Activated B cell treated with CpG ODN at 0.5 μM for 24 hours (primary cell): ENCODE measurements at regions not wholly inside any gene's neighbourhood (a gene's known extent, or its start where the extent isn't known, plus 50 kb on each side); places are given as distances from the start of the nearest gene placed in this dataset.

Experiments
- ATAC-seq: fragments of 200-7000 bp; cut with Tn5 transposase; one replicate; pipeline ENCODE4 v1.10.0; 2021; ENCODE audit warnings: low read depth, mild to moderate bottlenecking, moderate library complexity
- CTCF ChIA-PET: fragments of 350-600 bp; sonication (Branson Sonifier 250); formaldehyde crosslinking; loops from one replicate; lab custom pipeline; 2021; ENCODE audit warnings: antibody characterized with exemption; lab: Charles Lee
- POLR2A ChIA-PET: fragments of 350-600 bp; sonication (Branson Sonifier 250); formaldehyde crosslinking; loops from one replicate; lab custom pipeline; 2021; ENCODE audit warnings: antibody characterized with exemption; lab: Charles Lee
- DNase-seq: peaks from one replicate; pipeline ENCODE4 v3.0.0; 2022
- H3K27ac Mint-ChIP-seq: one replicate; pipeline ENCODE4 v1.8.0; 2020; ENCODE audit warnings: mixed read lengths
- H3K27me3 Mint-ChIP-seq: one replicate; pipeline ENCODE4 v1.8.0; 2021; ENCODE audit warnings: mixed read lengths
- H3K36me3 Mint-ChIP-seq: one replicate; pipeline ENCODE4 v1.8.0; 2021; ENCODE audit warnings: low read depth, mixed read lengths
- H3K4me1 Mint-ChIP-seq: one replicate; pipeline ENCODE4 v1.8.0; 2021; ENCODE audit warnings: mixed read lengths
- H3K4me3 Mint-ChIP-seq: one replicate; pipeline ENCODE4 v1.8.0; 2020; ENCODE audit warnings: mild to moderate bottlenecking, mixed read lengths
- H3K9me3 Mint-ChIP-seq: one replicate; pipeline ENCODE4 v1.8.0; 2020; ENCODE audit warnings: mixed read lengths
- CTCF ChIP-seq: fragments of 200-600 bp; IDR thresholded peaks from one replicate; pipeline ENCODE4 v1.8.0; 2022; ENCODE audit warnings: antibody characterized with exemption, mild to moderate bottlenecking
- intact Hi-C: fragments of 100-400 bp; cut with micrococcal nuclease; formaldehyde crosslinking; loops from one replicate; pipeline ENCODE4 v1.15.1; 2024

GRCh38 chr2:118665784-118666529 lies 181.5 kb downstream of the EN1 start:
- ChIA-PET POLR2A (no interaction called here), CTCF (no interaction called here)
- ATAC-seq (no peak), DNase-seq (no peak)
- no peak for TF ChIP-seq CTCF
- intact Hi-C loops = no loop called here
- no peaks in the 10 kb centered on the region for H3K27me3 Mint-ChIP-seq
- H3K4me3 Mint-ChIP-seq = no peak overlapping the region
- no peaks in the 10 kb centered on the region for H3K36me3 Mint-ChIP-seq
- H3K9me3 Mint-ChIP-seq = no peaks in the 10 kb centered on the region
- H3K4me1 Mint-ChIP-seq = no peaks in the 10 kb centered on the region
- no peak overlapping the region for H3K27ac Mint-ChIP-seq

- ATAC-seq (no peak), DNase-seq (no peak)
- Mint-ChIP-seq H3K9me3 (no peaks in the 10 kb centered on the region), H3K36me3 (no peaks in the 10 kb centered on the region), H3K4me1 (no peaks in the 10 kb centered on the region), H3K27ac (no peak overlapping the region), H3K4me3 (no peak overlapping the region), H3K27me3 (no peaks in the 10 kb centered on the region)
- ChIA-PET CTCF (no interaction called here), POLR2A (no interaction called here)
- TF ChIP-seq CTCF = no peak
- intact Hi-C loops = no loop called here
These were observed 186.3 kb downstream of the EN1 start for GRCh38 chr2:118661179-118661578.

- Mint-ChIP-seq H3K9me3 (peaks cover 3% of the 10 kb centered on the region), H3K27ac (no peak overlapping the region), H3K4me1 (no peaks in the 10 kb centered on the region), H3K27me3 (no peaks in the 10 kb centered on the region), H3K4me3 (no peak overlapping the region), H3K36me3 (no peaks in the 10 kb centered on the region)
- ChIA-PET POLR2A (no interaction called here), CTCF (no interaction called here)
- intact Hi-C loops = no loop called here
- no peak for ATAC-seq
- DNase-seq = no peak
- no peak for TF ChIP-seq CTCF
These were observed 188.8 kb downstream of the EN1 start for GRCh38 chr2:118658596-118659198.

- no peak for TF ChIP-seq CTCF
- ATAC-seq = no peak
- Mint-ChIP-seq H3K4me3 (no peak overlapping the region), H3K27ac (no peak overlapping the region), H3K4me1 (no peaks in the 10 kb centered on the region), H3K27me3 (no peaks in the 10 kb centered on the region), H3K36me3 (no peaks in the 10 kb centered on the region), H3K9me3 (peaks cover 3% of the 10 kb centered on the region)
- no peak for DNase-seq
- ChIA-PET CTCF (no interaction called here), POLR2A (no interaction called here)
- intact Hi-C loops = no loop called here
These were observed 190.0 kb downstream of the EN1 start for GRCh38 chr2:118657466-118657865.

GRCh38 chr2:118654945-118655344 lies 192.5 kb downstream of the EN1 start:
- no peaks in the 10 kb centered on the region for H3K4me1 Mint-ChIP-seq
- no peak overlapping the region for H3K27ac Mint-ChIP-seq
- intact Hi-C loops = no loop called here
- DNase-seq = no peak
- peaks cover 2% of the 10 kb centered on the region for H3K27me3 Mint-ChIP-seq
- no peak overlapping the region for H3K4me3 Mint-ChIP-seq
- CTCF ChIA-PET = no interaction called here
- H3K9me3 Mint-ChIP-seq = peaks cover 9% of the 10 kb centered on the region
- POLR2A ChIA-PET = no interaction called here
- no peak for ATAC-seq
- no peak for TF ChIP-seq CTCF
- no peaks in the 10 kb centered on the region for H3K36me3 Mint-ChIP-seq
